HG03060 (cell line): ENCODE measurements at regions not wholly inside any gene's neighbourhood (a gene's known extent, or its start where the extent isn't known, plus 50 kb on each side); places are given as distances from the start of the nearest gene placed in this dataset.
"Not testable (repeated sequence)": the region's sequence is repeated elsewhere in the genome, so short reads cannot be mapped to it uniquely, and the experiment has no call there.

Source experiments
- ATAC-seq: cut with Tn5 transposase; IDR thresholded peaks from one replicate; pipeline ENCODE4 v1.9.1; 2021; ENCODE audit warnings: low read depth, moderate number of reproducible peaks; ENCODE audit not compliant: unreplicated experiment

- ATAC-seq = no peak
These were observed 76.1 kb upstream of the PHACTR1 start for GRCh38 chr6:12640438-12640837.

- not testable (repeated sequence) for ATAC-seq
These were observed 74.8 kb upstream of the PHACTR1 start for GRCh38 chr6:12641785-12642184.

GRCh38 chr6:12645941-12646340, 70.6 kb upstream of the PHACTR1 start:
- no peak for ATAC-seq

DNA sequence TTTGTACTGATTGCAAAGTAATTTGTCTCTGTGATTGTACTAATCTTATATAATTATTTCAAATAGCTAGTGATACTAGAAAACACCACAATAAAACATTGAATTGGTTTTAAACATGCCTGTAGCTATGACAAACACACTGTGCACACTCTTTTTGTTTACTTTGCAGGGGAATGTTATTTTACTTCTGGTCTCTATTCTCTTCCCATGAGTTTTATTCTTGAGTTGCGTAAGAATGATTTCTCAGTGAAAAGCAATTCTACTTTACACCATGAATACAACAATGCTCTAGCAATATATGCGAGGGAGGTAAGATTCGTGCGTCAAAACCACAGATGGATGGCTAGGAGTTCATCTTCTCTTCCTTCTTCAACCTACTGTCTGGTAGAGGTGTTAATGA, 68.4 kb upstream of the PHACTR1 start:
- no peak for ATAC-seq

- ATAC-seq = no peak
These were observed 67.2 kb upstream of the PHACTR1 start for GRCh38 chr6:12649325-12649724.

- no peak for ATAC-seq
These were observed 63.1 kb upstream of the PHACTR1 start for GRCh38 chr6:12653486-12653885.

- ATAC-seq = no peak
These were observed 62.5 kb upstream of the PHACTR1 start for GRCh38 chr6:12654107-12654506.

DNA sequence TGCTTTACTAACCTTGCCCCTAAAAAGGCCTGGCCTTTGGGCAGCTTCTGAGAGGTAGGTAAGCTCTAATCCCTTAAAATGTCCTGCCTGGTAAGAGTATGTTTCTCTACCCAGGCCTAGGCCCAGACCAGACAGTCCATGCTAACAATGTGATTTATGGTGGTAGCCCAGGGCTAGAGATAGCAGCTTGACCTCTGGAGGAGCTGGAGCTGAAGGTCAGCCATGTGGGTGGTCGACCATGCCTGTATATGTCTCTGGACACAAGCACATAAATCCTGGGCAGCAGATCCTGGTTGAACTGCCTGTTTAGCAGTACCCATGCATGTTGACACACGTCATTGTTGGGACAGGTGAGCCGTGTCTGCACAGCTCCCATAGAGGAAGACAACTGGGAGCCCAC, 62.1 kb upstream of the PHACTR1 start:
- ATAC-seq = no peak

DNA sequence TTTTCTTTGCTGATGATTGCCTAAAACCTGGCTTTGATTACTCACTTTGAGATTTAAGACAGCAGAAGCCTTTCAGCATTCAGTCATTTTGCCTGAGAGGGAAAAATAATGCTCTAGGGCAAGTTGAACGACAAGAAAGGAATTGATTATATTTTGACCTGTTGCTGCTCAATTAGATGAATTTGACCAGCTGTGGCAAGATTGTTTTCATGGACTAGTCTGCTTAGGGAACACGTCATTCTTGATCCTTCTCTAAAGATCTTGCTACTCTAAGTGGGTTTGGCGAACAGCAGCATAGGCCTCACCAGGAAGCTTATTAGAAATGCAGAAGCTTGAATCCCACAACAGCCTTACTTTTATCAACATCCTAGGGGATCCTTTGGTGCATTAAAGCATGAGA, 59.7 kb upstream of the PHACTR1 start:
- ATAC-seq = no peak

GRCh38 chr6:12657884-12658283, 58.7 kb upstream of the PHACTR1 start:
- ATAC-seq = no peak

DNA sequence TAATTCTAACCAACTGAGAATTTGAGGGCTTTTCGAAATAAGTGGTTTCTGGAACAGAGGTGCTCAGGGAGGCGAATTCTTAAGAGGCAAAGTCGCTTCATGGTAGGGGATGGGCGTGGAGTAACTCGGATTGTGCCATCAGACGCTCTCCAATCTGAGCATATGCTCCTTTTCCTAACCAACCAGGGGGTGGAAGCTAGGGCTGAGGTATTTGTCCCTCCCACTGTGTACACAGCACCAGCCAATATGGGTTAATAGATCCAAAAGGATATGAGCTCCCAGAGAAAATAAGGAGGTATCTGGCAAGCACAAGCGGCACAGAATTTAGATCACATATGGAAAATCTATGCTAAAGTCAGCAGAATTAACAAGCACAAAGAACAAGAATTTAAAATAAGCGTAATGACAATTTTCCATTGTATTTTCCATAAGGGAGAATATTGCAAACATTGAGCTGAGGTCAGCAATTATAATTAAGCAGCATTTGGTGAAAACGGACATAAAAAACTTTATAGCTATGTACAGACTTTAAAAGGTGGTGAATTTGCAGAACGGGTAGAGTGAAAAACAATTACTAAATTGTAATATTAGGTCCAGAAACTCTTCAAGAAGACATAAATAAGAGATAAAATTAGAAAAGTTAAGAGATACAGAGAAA, 55.0 kb upstream of the PHACTR1 start:
- no peak for ATAC-seq
